Gastroesophageal sphincter (tissue), 3 donors: ENCODE measurements at regions not wholly inside any gene's neighbourhood (a gene's known extent, or its start where the extent isn't known, plus 50 kb on each side); places are given as distances from the start of the nearest gene placed in this dataset.

Source experiments
- CTCF ChIP-seq, 4 experiments: fragments of 200-600 bp in 2 of 4; fragments of 450-650 bp in 2 of 4; sonication (generic) in 1 of 4; IDR thresholded peaks; one replicate each; pipeline ENCODE4 v1.5.1; 2017 to 2019; ENCODE audit warnings: antibody characterized with exemption in 4 of 4, mild to moderate bottlenecking in 2 of 4, moderate library complexity in 2 of 4
- EP300 ChIP-seq: sonication (generic); formaldehyde crosslinking; IDR thresholded peaks from one replicate; pipeline ENCODE4 v1.6.1; 2017; ENCODE audit warnings: antibody characterized with exemption, mild to moderate bottlenecking
- POLR2A ChIP-seq, 2 donors: fragments of 450-650 bp; IDR thresholded peaks; one replicate each; pipeline ENCODE4 v1.6.1; 2017; ENCODE audit warnings: antibody characterized with exemption in 2 of 2, mild to moderate bottlenecking in 2 of 2, moderate library complexity in 1 of 2
- POLR2AphosphoS5 ChIP-seq: sonication (generic); formaldehyde crosslinking; IDR thresholded peaks from one replicate; pipeline ENCODE4 v1.6.1; 2017; ENCODE audit warnings: antibody characterized with exemption

GRCh38 chr15:70390723-70391122 is 293.0 kb upstream of the TLE3 start:
- TF ChIP-seq EP300 (no peak), CTCF (IDR thresholded peaks at IDR 0.05) (no peak), POLR2A (IDR thresholded peaks at IDR 0.05) (no peak), POLR2AphosphoS5 (no peak)
